ENCODE measurements at regions not wholly inside any gene's neighbourhood (a gene's known extent, or its start where the extent isn't known, plus 50 kb on each side); places are given as distances from the start of the nearest gene placed in this dataset.

DNA sequence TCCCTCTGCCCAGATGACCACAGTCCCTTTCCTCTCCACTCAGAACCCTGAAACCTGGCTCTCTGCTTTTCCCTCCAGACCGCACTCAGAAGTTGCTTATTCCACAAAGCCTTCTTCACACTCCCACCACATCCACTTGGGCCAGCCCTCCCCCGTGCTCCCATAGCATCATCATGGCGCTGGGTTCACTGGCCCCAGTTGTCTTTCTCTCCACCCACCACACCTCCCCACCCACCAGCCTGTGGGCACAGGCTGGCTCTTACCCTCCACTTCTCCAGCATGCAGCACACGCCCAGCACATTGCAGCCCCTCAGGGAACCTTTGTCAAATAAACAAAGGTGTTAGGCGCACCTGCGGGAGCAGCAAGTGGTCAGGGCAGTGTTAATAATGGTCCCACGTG lies 130.0 kb downstream of the KATNIP start:
- no peak for DNase-seq (ENCODE audit: low read depth)
- TF ChIP-seq, protein P1, sequence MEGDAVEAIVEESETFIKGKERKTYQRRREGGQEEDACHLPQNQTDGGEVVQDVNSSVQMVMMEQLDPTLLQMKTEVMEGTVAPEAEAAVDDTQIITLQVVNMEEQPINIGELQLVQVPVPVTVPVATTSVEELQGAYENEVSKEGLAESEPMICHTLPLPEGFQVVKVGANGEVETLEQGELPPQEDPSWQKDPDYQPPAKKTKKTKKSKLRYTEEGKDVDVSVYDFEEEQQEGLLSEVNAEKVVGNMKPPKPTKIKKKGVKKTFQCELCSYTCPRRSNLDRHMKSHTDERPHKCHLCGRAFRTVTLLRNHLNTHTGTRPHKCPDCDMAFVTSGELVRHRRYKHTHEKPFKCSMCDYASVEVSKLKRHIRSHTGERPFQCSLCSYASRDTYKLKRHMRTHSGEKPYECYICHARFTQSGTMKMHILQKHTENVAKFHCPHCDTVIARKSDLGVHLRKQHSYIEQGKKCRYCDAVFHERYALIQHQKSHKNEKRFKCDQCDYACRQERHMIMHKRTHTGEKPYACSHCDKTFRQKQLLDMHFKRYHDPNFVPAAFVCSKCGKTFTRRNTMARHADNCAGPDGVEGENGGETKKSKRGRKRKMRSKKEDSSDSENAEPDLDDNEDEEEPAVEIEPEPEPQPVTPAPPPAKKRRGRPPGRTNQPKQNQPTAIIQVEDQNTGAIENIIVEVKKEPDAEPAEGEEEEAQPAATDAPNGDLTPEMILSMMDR (IDR thresholded peaks at IDR 0.05; ENCODE audit: insufficient read depth, low read length, poor library complexity, severe bottlenecking) = no peak
- H3K36me3 ChIP-seq (ENCODE audit: control insufficient read depth, insufficient read depth, low read length) = no peaks in the 10 kb centered on the region

DNA sequence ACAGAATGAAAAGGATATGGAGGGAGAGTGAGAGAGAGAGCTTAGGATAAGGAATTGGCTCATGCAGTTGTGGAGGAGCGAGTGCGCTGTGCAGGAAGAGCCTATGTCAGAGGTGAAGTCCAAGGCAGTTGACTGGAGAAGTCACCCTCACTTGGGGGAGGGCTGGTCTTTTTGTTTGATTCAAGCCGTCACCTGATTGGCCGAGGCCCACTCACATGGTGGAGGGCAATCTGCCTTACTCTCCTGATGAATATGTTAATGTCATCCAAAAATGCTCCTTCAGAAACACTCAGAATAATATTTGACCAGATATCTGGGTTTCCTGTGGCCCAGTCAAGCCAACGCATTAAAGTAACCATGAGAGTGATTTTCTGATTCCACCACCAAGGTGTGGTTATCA lies 131.7 kb downstream of the KATNIP start:
- TF ChIP-seq, protein P1 (IDR thresholded peaks at IDR 0.05; ENCODE audit: insufficient read depth, low read length, poor library complexity, severe bottlenecking) = no peak
- Histone ChIP-seq H3K27me3 (ENCODE audit: control insufficient read depth, insufficient read depth, low read length) (no peaks in the 10 kb centered on the region), H3K36me3 (ENCODE audit: control insufficient read depth, insufficient read depth, low read length) (no peaks in the 10 kb centered on the region), H3K4me3 (ENCODE audit: low read depth, low read length) (no peak overlapping the region)
- DNase-seq (ENCODE audit: low read depth) = no peak

More for the DNA sequence above, 130.0 kb downstream of the KATNIP start:
- no peak overlapping the region for H3K4me3 ChIP-seq (ENCODE audit: low read depth, low read length)
- H3K27me3 ChIP-seq (ENCODE audit: control insufficient read depth, insufficient read depth, low read length) = no peaks in the 10 kb centered on the region

DNA sequence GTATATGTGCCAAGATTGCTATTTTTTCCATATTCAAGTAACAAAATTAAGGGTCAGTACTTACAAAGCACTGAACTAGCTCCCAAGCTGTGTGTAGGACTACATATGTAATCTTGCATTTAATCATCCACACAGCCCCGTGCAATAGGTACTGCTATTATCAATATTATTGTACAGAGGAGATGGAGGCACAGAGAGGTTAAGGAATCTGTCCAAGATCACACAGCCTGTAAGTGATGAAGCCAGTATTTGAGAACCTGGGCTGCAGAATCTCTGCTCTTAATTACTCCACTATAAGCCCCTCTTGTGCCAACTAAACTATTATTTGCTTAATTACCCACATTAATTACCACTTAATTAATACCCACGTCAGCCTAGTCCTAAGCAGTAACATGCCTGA lies 134.1 kb downstream of the KATNIP start:
- Histone ChIP-seq H3K36me3 (ENCODE audit: control insufficient read depth, insufficient read depth, low read length) (no peaks in the 10 kb centered on the region), H3K4me3 (ENCODE audit: low read depth, low read length) (no peak overlapping the region), H3K27me3 (ENCODE audit: control insufficient read depth, insufficient read depth, low read length) (no peaks in the 10 kb centered on the region)
- DNase-seq (ENCODE audit: low read depth) = no peak
- TF ChIP-seq, protein P1 (IDR thresholded peaks at IDR 0.05; ENCODE audit: insufficient read depth, low read length, poor library complexity, severe bottlenecking) = no peak

DNA sequence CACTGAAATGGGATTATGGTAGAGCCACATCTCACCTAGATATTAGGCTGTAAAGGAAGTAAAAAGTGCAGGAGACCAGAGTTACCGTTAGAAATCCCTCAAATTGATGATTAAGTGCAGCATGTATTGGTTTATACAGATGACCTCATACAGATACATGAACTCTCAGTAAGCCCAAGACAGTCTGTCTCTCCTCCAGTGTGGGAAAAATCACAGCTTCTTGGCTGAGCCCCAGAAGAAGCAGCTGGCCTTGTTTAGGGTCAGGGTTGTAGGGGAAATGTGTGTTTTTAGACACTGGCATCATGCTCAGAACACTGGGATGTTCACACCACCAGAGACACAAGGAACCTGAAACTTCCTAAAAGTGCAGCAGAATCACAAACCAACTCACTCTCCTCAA lies 135.9 kb downstream of the KATNIP start:
- DNase-seq (ENCODE audit: low read depth) = no peak
- H3K27me3 ChIP-seq (ENCODE audit: control insufficient read depth, insufficient read depth, low read length) = no peaks in the 10 kb centered on the region
- no peaks in the 10 kb centered on the region for H3K36me3 ChIP-seq (ENCODE audit: control insufficient read depth, insufficient read depth, low read length)
- TF ChIP-seq, protein P1 (IDR thresholded peaks at IDR 0.05; ENCODE audit: insufficient read depth, low read length, poor library complexity, severe bottlenecking) = no peak
- H3K4me3 ChIP-seq (ENCODE audit: low read depth, low read length) = no peak overlapping the region

DNA sequence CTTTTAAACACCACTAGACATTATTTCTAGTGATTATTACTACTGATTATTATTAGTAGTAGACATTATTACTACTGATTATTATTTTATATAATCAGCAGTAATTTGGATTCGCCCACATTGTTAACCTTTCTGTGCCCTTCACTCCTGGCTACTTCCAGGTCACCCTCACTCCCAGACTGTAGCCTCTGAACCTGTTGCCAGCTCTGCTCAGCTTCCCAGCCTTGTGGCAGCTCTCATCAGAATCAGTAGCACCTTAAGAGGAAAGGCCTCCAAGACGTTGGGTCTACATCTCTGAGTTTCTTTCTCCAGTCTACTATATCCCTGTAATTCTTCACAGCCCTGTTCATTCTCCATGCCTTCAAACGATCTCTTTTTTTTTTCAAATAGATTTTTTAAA lies 137.0 kb downstream of the KATNIP start:
- DNase-seq (ENCODE audit: low read depth) = no peak

DNA sequence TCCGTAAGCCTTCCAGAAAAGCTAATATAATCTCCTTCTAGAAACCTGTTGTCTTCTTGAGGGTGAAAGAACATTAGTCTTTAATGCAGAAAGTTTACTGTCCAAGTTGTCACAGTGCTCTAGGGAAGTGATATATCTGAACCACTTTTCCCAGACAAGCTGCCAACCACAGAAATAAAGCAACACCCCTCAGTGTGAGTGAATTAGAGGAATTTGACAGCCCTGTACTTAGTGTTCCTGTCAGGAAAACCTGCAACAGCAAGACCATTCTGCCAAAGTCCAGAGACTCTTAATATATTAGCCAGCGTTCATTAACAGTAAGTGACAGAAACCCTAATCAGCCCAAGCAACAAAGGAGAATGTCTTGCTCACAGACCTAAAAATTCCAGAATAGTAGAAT lies 137.7 kb downstream of the KATNIP start:
- Histone ChIP-seq H3K4me3 (ENCODE audit: low read depth, low read length) (no peak overlapping the region), H3K36me3 (ENCODE audit: control insufficient read depth, insufficient read depth, low read length) (no peaks in the 10 kb centered on the region), H3K27me3 (ENCODE audit: control insufficient read depth, insufficient read depth, low read length) (no peaks in the 10 kb centered on the region)
- DNase-seq (ENCODE audit: low read depth) = no peak
- TF ChIP-seq, protein P1 (IDR thresholded peaks at IDR 0.05; ENCODE audit: insufficient read depth, low read length, poor library complexity, severe bottlenecking) = no peak

More for the DNA sequence above, 137.0 kb downstream of the KATNIP start:
- Histone ChIP-seq H3K27me3 (ENCODE audit: control insufficient read depth, insufficient read depth, low read length) (no peaks in the 10 kb centered on the region), H3K4me3 (ENCODE audit: low read depth, low read length) (no peak overlapping the region), H3K36me3 (ENCODE audit: control insufficient read depth, insufficient read depth, low read length) (no peaks in the 10 kb centered on the region)
- TF ChIP-seq, protein P1 (IDR thresholded peaks at IDR 0.05; ENCODE audit: insufficient read depth, low read length, poor library complexity, severe bottlenecking) = no peak

Measured in kidney epithelial cell (primary cell).